ENCODE measurements at regions not wholly inside any gene's neighbourhood (a gene's known extent, or its start where the extent isn't known, plus 50 kb on each side); places are given as distances from the start of the nearest gene placed in this dataset.

- TF ChIP-seq EP300 (IDR thresholded peaks at IDR 0.05; ENCODE audit: borderline replicate concordance) (no peak), REST (IDR thresholded peaks at IDR 0.05; ENCODE audit: low read depth) (no peak), USF1 (IDR thresholded peaks at IDR 0.05) (no peak), YY1 (IDR thresholded peaks at IDR 0.05; ENCODE audit: low read depth) (no peak), MAX (IDR thresholded peaks at IDR 0.05) (no peak), NFIC (IDR thresholded peaks at IDR 0.05) (no peak), TAF1 (IDR thresholded peaks at IDR 0.05; ENCODE audit: low read depth) (no peak), TEAD4 (IDR thresholded peaks at IDR 0.05) (no peak), RAD21 (IDR thresholded peaks at IDR 0.05; ENCODE audit: low read depth) (no peak), CREB1 (IDR thresholded peaks at IDR 0.05; ENCODE audit: low read depth) (no peak)
Observed at GRCh38 chr4:112094330-112094729, 50.9 kb upstream of the FAM241A start.

Data from Ishikawa (cell line).